ENCODE measurements at regions not wholly inside any gene's neighbourhood (a gene's known extent, or its start where the extent isn't known, plus 50 kb on each side); places are given as distances from the start of the nearest gene placed in this dataset.

GRCh38 chr10:61187601-61188000 is 243.6 kb upstream of the RHOBTB1 start:
- H3K9me3 Mint-ChIP-seq = no peaks in the 10 kb centered on the region
- DNase-seq (ENCODE audit: low spot score in 2 of 2) (no peak), ATAC-seq (no peak)
- H3K36me3 Mint-ChIP-seq = no peaks in the 10 kb centered on the region
- no peak overlapping the region for H3K27ac Mint-ChIP-seq

- ATAC-seq = no peak
- Mint-ChIP-seq H3K9me3 (no peaks in the 10 kb centered on the region), H3K27ac (no peak overlapping the region), H3K36me3 (no peaks in the 10 kb centered on the region)
- no peak for DNase-seq (ENCODE audit: low spot score in 2 of 2)
Measured at GRCh38 chr10:61186408-61186807, 242.4 kb upstream of the RHOBTB1 start.

GRCh38 chr10:61184429-61184828 is 240.4 kb upstream of the RHOBTB1 start:
- no peak for DNase-seq (ENCODE audit: low spot score in 2 of 2)

GRCh38 chr10:61183967-61184366 is 240.0 kb upstream of the RHOBTB1 start:
- no peak for ATAC-seq
- no peaks in the 10 kb centered on the region for H3K9me3 Mint-ChIP-seq
- no peak for DNase-seq (ENCODE audit: low spot score in 2 of 2)
- H3K27ac Mint-ChIP-seq = no peak overlapping the region
- H3K36me3 Mint-ChIP-seq = no peaks in the 10 kb centered on the region

More at GRCh38 chr10:61184429-61184828, 240.4 kb upstream of the RHOBTB1 start:
- no peak for ATAC-seq
- Mint-ChIP-seq H3K9me3 (no peaks in the 10 kb centered on the region), H3K36me3 (no peaks in the 10 kb centered on the region), H3K27ac (no peak overlapping the region)

- H3K9me3 Mint-ChIP-seq = no peaks in the 10 kb centered on the region
- DNase-seq (ENCODE audit: low spot score in 2 of 2) (no peak), ATAC-seq (no peak)
- no peak overlapping the region for H3K27ac Mint-ChIP-seq
- H3K36me3 Mint-ChIP-seq = no peaks in the 10 kb centered on the region
Measured at GRCh38 chr10:61181832-61182231, 237.8 kb upstream of the RHOBTB1 start.

GRCh38 chr10:61179771-61180170 is 235.8 kb upstream of the RHOBTB1 start:
- H3K36me3 Mint-ChIP-seq = no peaks in the 10 kb centered on the region
- no peak overlapping the region for H3K27ac Mint-ChIP-seq
- no peaks in the 10 kb centered on the region for H3K9me3 Mint-ChIP-seq
- DNase-seq (ENCODE audit: low spot score in 2 of 2) (no peak), ATAC-seq (no peak)

GRCh38 chr10:61176424-61176823 is 232.4 kb upstream of the RHOBTB1 start:
- no peaks in the 10 kb centered on the region for H3K36me3 Mint-ChIP-seq
- H3K9me3 Mint-ChIP-seq = no peaks in the 10 kb centered on the region
- no peak for DNase-seq (ENCODE audit: low spot score in 2 of 2)
- no peak for ATAC-seq
- H3K27ac Mint-ChIP-seq = no peak overlapping the region

GRCh38 chr10:61175316-61175715 is 231.3 kb upstream of the RHOBTB1 start:
- DNase-seq (ENCODE audit: low spot score in 2 of 2) (no peak), ATAC-seq (no peak)
- no peaks in the 10 kb centered on the region for H3K9me3 Mint-ChIP-seq
- no peaks in the 10 kb centered on the region for H3K36me3 Mint-ChIP-seq
- H3K27ac Mint-ChIP-seq = no peak overlapping the region

GRCh38 chr10:61173450-61173849 is 229.5 kb upstream of the RHOBTB1 start:
- DNase-seq (ENCODE audit: low spot score in 2 of 2) = no peak
- ATAC-seq = no peak
- Mint-ChIP-seq H3K27ac (peak overlapping the region in 1 of 2 donors; percentile 1), H3K9me3 (no peaks in the 10 kb centered on the region), H3K36me3 (no peaks in the 10 kb centered on the region)

- no peak overlapping the region for H3K27ac Mint-ChIP-seq
- DNase-seq (ENCODE audit: low spot score in 2 of 2) = no peak
- no peaks in the 10 kb centered on the region for H3K36me3 Mint-ChIP-seq
- no peak for ATAC-seq
- H3K9me3 Mint-ChIP-seq = peaks cover 0 to 6% of the 10 kb centered on the region in 2 donors
Measured at GRCh38 chr10:61172182-61172926, 228.4 kb upstream of the RHOBTB1 start.

- no peak for DNase-seq (ENCODE audit: low spot score in 2 of 2)
- no peaks in the 10 kb centered on the region for H3K36me3 Mint-ChIP-seq
- H3K27ac Mint-ChIP-seq = no peak overlapping the region
- peaks cover 0 to 6% of the 10 kb centered on the region in 2 donors for H3K9me3 Mint-ChIP-seq
- no peak for ATAC-seq
Measured at GRCh38 chr10:61170594-61170993, 226.6 kb upstream of the RHOBTB1 start.

- no peak for DNase-seq (ENCODE audit: low spot score in 2 of 2)
Measured at GRCh38 chr10:61169294-61169693, 225.3 kb upstream of the RHOBTB1 start.

GRCh38 chr10:61166489-61166888 is 222.5 kb upstream of the RHOBTB1 start:
- ATAC-seq = no peak
- H3K9me3 Mint-ChIP-seq = peaks cover 0 to 6% of the 10 kb centered on the region in 2 donors
- no peaks in the 10 kb centered on the region for H3K36me3 Mint-ChIP-seq

More at GRCh38 chr10:61169294-61169693, 225.3 kb upstream of the RHOBTB1 start:
- ATAC-seq = no peak
- Mint-ChIP-seq H3K9me3 (peaks cover 0 to 6% of the 10 kb centered on the region in 2 donors), H3K27ac (no peak overlapping the region), H3K36me3 (no peaks in the 10 kb centered on the region)

GRCh38 chr10:61166065-61166464 is 222.1 kb upstream of the RHOBTB1 start:
- H3K9me3 Mint-ChIP-seq = peaks cover 0 to 6% of the 10 kb centered on the region in 2 donors
- H3K27ac Mint-ChIP-seq = no peak overlapping the region
- DNase-seq (ENCODE audit: low spot score in 2 of 2) = no peak
- no peaks in the 10 kb centered on the region for H3K36me3 Mint-ChIP-seq
- ATAC-seq = no peak

More at GRCh38 chr10:61166489-61166888, 222.5 kb upstream of the RHOBTB1 start:
- H3K27ac Mint-ChIP-seq = no peak overlapping the region
- no peak for DNase-seq (ENCODE audit: low spot score in 2 of 2)

GRCh38 chr10:61164458-61165160 is 220.6 kb upstream of the RHOBTB1 start:
- Mint-ChIP-seq H3K36me3 (no peaks in the 10 kb centered on the region), H3K27ac (no peak overlapping the region), H3K9me3 (peaks cover 0 to 6% of the 10 kb centered on the region in 2 donors)
- no peak for DNase-seq (ENCODE audit: low spot score in 2 of 2)
- no peak for ATAC-seq

- Mint-ChIP-seq H3K27ac (no peak overlapping the region), H3K9me3 (peaks cover 0 to 6% of the 10 kb centered on the region in 2 donors)
Measured at GRCh38 chr10:61163403-61163802, 219.4 kb upstream of the RHOBTB1 start.

GRCh38 chr10:61160253-61160652 is 216.3 kb upstream of the RHOBTB1 start:
- DNase-seq (ENCODE audit: low spot score in 2 of 2) = no peak
- Mint-ChIP-seq H3K27ac (no peak overlapping the region), H3K9me3 (no peaks in the 10 kb centered on the region), H3K36me3 (no peaks in the 10 kb centered on the region)
- ATAC-seq = no peak

More at GRCh38 chr10:61163403-61163802, 219.4 kb upstream of the RHOBTB1 start:
- DNase-seq (ENCODE audit: low spot score in 2 of 2) = no peak
- ATAC-seq = no peak
- H3K36me3 Mint-ChIP-seq = no peaks in the 10 kb centered on the region

- Mint-ChIP-seq H3K27ac (no peak overlapping the region), H3K36me3 (no peaks in the 10 kb centered on the region), H3K9me3 (no peaks in the 10 kb centered on the region)
- ATAC-seq (no peak), DNase-seq (ENCODE audit: low spot score in 2 of 2) (no peak)
Measured at GRCh38 chr10:61159253-61159652, 215.3 kb upstream of the RHOBTB1 start.
